Ascending aorta (tissue), 2 donors: ENCODE measurements at regions not wholly inside any gene's neighbourhood (a gene's known extent, or its start where the extent isn't known, plus 50 kb on each side); places are given as distances from the start of the nearest gene placed in this dataset.

Experiments
- DNase-seq, 2 donors: peaks; one replicate each; pipeline ENCODE4 v3.0.0-alpha.2; 2019; ENCODE audit warnings: low spot score in 2 of 2
- H3K27ac ChIP-seq, 2 donors: fragments of 200-600 bp; sonication (generic); one replicate each; pipeline ENCODE4 v1.5.1; 2016 to 2017; ENCODE audit warnings: mild to moderate bottlenecking in 1 of 2
- H3K27me3 ChIP-seq: fragments of 200-600 bp; sonication (generic); one replicate; pipeline ENCODE4 v1.5.1; 2017
- H3K36me3 ChIP-seq, 2 donors: fragments of 200-600 bp; sonication (generic); one replicate each; pipeline ENCODE4 v1.5.1; 2016
- H3K4me1 ChIP-seq, 2 donors: fragments of 200-600 bp; sonication (generic); one replicate each; pipeline ENCODE4 v1.5.1; 2016 to 2017; ENCODE audit warnings: mild to moderate bottlenecking in 1 of 2
- H3K4me3 ChIP-seq, 2 donors: fragments of 200-600 bp; sonication (generic); one replicate each; pipeline ENCODE4 v1.5.1; 2016 to 2017; ENCODE audit warnings: mild to moderate bottlenecking in 1 of 2
- H3K9me3 ChIP-seq, 2 donors: fragments of 200-600 bp; sonication (generic); one replicate each; pipeline ENCODE4 v1.5.1; 2016
- intact Hi-C: fragments of 100-400 bp; cut with DNase I; formaldehyde crosslinking; loops from one replicate; pipeline ENCODE4 v1.15.1; 2023
- TF ChIP-seq, protein P1 (sequence below), 3 experiments: fragments of 200-600 bp in 2 of 3; fragments of 450-650 bp in 1 of 3; sonication (generic) in 2 of 3; IDR thresholded peaks; one replicate each; pipeline ENCODE4 v1.5.1; 2016 to 2019; ENCODE audit warnings: antibody characterized with exemption in 3 of 3, mild to moderate bottlenecking in 1 of 3, moderate library complexity in 1 of 3

DNA sequence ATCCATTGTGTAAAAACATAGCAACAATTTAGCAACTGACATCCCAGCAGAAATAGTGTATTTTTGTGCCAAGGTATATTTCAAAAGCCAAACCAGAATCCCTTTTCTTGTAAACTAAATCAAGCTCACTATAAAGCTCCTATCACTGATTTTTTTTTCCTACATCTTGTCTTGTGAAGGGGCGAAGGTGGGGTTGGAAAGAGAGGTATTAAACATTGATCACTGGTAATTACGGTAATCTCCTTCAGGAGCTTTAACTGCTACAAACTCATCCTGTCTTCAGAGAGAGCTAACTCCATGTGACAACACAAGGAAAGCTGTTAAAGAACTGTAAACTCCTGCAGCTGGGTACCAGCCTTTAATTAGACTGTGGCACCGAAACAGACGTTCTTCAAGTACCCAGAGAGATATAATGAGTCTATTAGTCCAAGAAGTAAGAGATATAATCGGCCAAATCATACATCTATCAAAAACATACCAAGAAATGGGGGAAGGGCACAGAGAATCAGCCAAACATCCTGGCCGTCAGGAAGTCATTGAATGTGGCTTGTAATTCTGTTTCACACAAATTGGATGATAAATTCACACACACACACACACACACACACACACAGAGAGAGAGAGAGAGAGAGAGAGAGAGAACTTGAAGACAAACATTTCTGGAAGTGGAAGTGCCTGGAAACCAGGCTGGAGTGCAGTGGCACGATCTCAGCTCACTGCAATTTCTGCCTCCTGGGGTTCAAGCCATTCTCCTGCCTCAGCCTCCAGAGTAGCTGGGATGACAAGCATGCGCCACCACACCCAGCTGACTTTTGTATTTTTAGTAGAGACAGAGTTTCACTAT, 111.9 kb upstream of the PPARGC1A start:
- no peaks in the 10 kb centered on the region for H3K9me3 ChIP-seq
- DNase-seq, result no peak
- no peaks in the 10 kb centered on the region for H3K27me3 ChIP-seq
- H3K27ac ChIP-seq, result no peak overlapping the region
- no peak overlapping the region for H3K4me3 ChIP-seq
- no peaks in the 10 kb centered on the region for H3K36me3 ChIP-seq
- no peaks in the 10 kb centered on the region for H3K4me1 ChIP-seq
- intact Hi-C loops, result no loop called here
- TF ChIP-seq, protein P1, sequence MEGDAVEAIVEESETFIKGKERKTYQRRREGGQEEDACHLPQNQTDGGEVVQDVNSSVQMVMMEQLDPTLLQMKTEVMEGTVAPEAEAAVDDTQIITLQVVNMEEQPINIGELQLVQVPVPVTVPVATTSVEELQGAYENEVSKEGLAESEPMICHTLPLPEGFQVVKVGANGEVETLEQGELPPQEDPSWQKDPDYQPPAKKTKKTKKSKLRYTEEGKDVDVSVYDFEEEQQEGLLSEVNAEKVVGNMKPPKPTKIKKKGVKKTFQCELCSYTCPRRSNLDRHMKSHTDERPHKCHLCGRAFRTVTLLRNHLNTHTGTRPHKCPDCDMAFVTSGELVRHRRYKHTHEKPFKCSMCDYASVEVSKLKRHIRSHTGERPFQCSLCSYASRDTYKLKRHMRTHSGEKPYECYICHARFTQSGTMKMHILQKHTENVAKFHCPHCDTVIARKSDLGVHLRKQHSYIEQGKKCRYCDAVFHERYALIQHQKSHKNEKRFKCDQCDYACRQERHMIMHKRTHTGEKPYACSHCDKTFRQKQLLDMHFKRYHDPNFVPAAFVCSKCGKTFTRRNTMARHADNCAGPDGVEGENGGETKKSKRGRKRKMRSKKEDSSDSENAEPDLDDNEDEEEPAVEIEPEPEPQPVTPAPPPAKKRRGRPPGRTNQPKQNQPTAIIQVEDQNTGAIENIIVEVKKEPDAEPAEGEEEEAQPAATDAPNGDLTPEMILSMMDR (IDR thresholded peaks at IDR 0.05), result no peak

DNA sequence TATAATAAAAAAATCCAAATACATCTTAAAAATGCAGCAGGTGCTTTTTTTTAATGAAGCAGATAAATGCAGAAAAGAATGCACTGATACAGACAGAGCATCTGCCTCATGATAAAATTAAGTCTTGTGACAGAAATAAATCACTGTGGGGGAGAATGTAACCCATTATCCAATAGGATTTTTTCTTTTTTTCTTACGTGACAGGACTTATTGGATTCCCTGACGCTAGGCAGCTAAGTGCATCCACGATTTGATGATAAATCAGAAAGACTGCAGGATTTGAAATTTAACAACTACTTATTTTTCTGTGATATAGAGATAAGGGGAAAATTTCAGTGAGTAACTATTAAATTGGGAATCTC, 110.6 kb upstream of the PPARGC1A start:
- H3K9me3 ChIP-seq, result no peaks in the 10 kb centered on the region
- intact Hi-C loops, result no loop called here
- DNase-seq, result no peak
- no peak overlapping the region for H3K4me3 ChIP-seq
- no peaks in the 10 kb centered on the region for H3K36me3 ChIP-seq
- H3K27ac ChIP-seq, result no peak overlapping the region
- TF ChIP-seq, protein P1 (IDR thresholded peaks at IDR 0.05), result no peak
- no peaks in the 10 kb centered on the region for H3K27me3 ChIP-seq
- H3K4me1 ChIP-seq, result no peaks in the 10 kb centered on the region

DNA sequence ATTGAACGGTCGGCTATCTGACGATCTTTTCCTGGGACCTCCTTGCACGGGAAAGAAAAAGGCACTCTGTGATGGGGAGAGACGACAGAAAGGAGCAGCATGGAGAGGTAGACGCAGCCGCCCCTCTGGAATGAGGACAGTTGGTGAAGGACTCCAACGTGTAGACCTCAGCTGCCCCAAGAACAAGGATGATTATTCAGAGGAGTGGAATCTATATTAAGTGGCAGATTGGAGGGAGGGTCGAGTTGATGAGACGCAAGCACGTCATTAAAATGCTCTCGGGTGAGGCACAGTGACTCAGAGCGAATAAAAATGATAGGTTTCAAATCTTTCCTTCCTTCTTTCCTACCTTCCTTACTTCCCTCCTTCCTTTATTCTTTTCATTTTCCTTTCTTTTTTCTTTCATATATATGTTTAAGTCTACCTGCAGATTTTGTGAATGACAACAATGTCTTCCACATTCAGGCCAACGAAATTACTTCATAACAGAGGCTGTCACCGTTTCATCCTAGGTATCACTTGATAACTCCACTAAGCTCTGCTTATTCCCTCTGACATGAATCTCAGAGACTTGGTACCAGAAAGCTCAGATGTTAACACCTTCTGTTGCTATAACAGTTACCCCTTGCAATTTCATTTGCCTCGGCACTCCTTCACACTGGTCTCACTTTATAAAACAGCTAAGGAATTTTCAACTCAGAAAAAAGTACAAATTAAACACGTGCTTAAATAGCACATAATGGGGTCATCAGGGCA, 110.0 kb upstream of the PPARGC1A start:
- Histone ChIP-seq H3K4me1 (no peaks in the 10 kb centered on the region), H3K4me3 (no peak overlapping the region), H3K9me3 (no peaks in the 10 kb centered on the region), H3K36me3 (no peaks in the 10 kb centered on the region), H3K27me3 (no peaks in the 10 kb centered on the region), H3K27ac (no peak overlapping the region)
- intact Hi-C loops, result no loop called here
- no peak for DNase-seq
- TF ChIP-seq, protein P1 (IDR thresholded peaks at IDR 0.05), result no peak

DNA sequence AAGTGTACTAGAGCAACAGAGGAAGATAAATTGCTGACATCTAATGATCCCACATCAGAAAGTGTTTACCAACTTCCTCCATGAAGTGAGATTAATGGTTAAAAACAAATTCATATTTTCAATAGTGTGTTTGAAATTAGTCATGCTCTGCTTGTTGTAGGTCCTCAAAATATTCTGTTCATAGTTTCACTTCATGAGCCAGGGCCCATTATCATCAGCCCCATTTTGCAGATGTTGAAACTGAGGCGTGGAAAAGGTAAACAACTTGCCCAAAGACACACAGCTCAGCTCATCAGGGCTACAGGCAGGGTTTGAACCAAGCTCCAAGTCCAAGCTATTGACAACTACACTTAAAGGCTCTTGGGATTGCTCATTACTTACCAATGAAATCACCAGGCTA, 103.5 kb upstream of the PPARGC1A start:
- TF ChIP-seq, protein P1 (IDR thresholded peaks at IDR 0.05), result no peak
- Histone ChIP-seq H3K4me1 (no peaks in the 10 kb centered on the region), H3K27me3 (no peaks in the 10 kb centered on the region), H3K36me3 (no peaks in the 10 kb centered on the region), H3K4me3 (no peak overlapping the region), H3K9me3 (no peaks in the 10 kb centered on the region), H3K27ac (no peak overlapping the region)
- intact Hi-C loops, result no loop called here
- no peak for DNase-seq

DNA sequence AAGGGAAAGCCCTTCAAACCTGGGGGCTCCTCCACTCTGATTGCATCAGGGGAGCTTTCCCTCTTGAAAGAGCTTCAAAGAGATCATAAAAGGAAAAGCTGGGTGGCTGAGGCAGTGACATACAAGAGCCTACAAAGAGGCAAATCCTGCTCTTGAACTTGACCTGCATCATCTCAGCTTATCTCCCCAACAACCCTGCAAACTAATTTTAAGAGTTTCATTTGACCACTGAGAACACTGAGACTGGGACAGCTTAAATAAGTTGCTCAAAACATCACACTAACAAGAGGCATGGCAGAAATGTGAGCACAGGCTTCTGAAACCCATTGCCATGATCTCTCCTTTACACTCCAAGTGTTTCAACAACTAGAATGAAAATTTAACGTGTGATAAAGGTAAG, 101.6 kb upstream of the PPARGC1A start:
- no peak overlapping the region for H3K4me3 ChIP-seq
- no peaks in the 10 kb centered on the region for H3K4me1 ChIP-seq
- no peak overlapping the region for H3K27ac ChIP-seq
- H3K27me3 ChIP-seq, result no peaks in the 10 kb centered on the region
- TF ChIP-seq, protein P1 (IDR thresholded peaks at IDR 0.05), result no peak
- intact Hi-C loops, result no loop called here
- H3K36me3 ChIP-seq, result no peaks in the 10 kb centered on the region
- no peaks in the 10 kb centered on the region for H3K9me3 ChIP-seq
- no peak for DNase-seq
